ENCODE measurements at regions not wholly inside any gene's neighbourhood (a gene's known extent, or its start where the extent isn't known, plus 50 kb on each side); places are given as distances from the start of the nearest gene placed in this dataset.

- no peaks in the 10 kb centered on the region for H3K36me3 ChIP-seq (ENCODE audit: control insufficient read depth, insufficient read depth, low read length)
- no TSS peak for BruUV-seq (replicated peaks)
- ChIA-PET POLR2A (no interaction called here), CTCF (no interaction called here)
- H3K4me1 ChIP-seq (ENCODE audit: control insufficient read depth, insufficient read depth, low read length), result no peaks in the 10 kb centered on the region
- H3K9me3 ChIP-seq (ENCODE audit: control insufficient read depth, insufficient read depth, low read depth, low read length), result no peaks in the 10 kb centered on the region; the same call in 1 of the 2 replicates
- no peak overlapping the region; a peak in 1 of 4 replicates for H3K4me3 ChIP-seq (ENCODE audit: low read depth in 2 of 2, low read length in 2 of 2)
- no peak for TF ChIP-seq POLR2AphosphoS5 (IDR thresholded peaks at IDR 0.05; ENCODE audit: low read depth, low read length)
- TF ChIP-seq SIN3A (IDR thresholded peaks at IDR 0.05; ENCODE audit: borderline replicate concordance, insufficient read depth, low read depth, low read length), result no peak
- TF ChIP-seq CTCF (IDR thresholded peaks at IDR 0.05), result no peak
- no peak for TF ChIP-seq TCF7L2 (IDR thresholded peaks at IDR 0.05; ENCODE audit: low read depth, low read length)
- TF ChIP-seq REST (IDR thresholded peaks at IDR 0.05; ENCODE audit: insufficient read depth in 1 of 2, low read depth in 2 of 2, low read length in 1 of 2), result no peak
- ATAC-seq (no peak), DNase-seq (ENCODE audit: low read depth, low spot score) (no peak)
- no peaks in the 10 kb centered on the region for H3K27me3 ChIP-seq (ENCODE audit: control insufficient read depth, insufficient read depth, low read length)
- no peak overlapping the region for H3K27ac ChIP-seq (ENCODE audit: low read length)
- in situ Hi-C loops (cut with HindIII; ENCODE audit: low pct_unique_long_range_greater_than_20kb, low sequenced_read_pairs), result no loop called here
- intact Hi-C loops (cut with micrococcal nuclease; ENCODE audit: unreplicated experiment), result no loop called here
Observed at GRCh38 chr10:107914450-107915214, 750.1 kb upstream of the SORCS1 start.

- no peak for TF ChIP-seq CTCF (IDR thresholded peaks at IDR 0.05)
- ChIA-PET CTCF (no interaction called here), POLR2A (interaction anchor here (0.6 kb wide), 1 partner anchor 69 kb away, joined by 4 read pairs; no protein-coding TSS in a partner anchor)
- Histone ChIP-seq H3K4me3 (ENCODE audit: low read depth in 2 of 2, low read length in 2 of 2) (no peak overlapping the region), H3K27me3 (ENCODE audit: control insufficient read depth, insufficient read depth, low read length) (no peaks in the 10 kb centered on the region), H3K9me3 (ENCODE audit: control insufficient read depth, insufficient read depth, low read depth, low read length) (no peaks in the 10 kb centered on the region), H3K4me1 (ENCODE audit: control insufficient read depth, insufficient read depth, low read length) (no peaks in the 10 kb centered on the region), H3K27ac (ENCODE audit: low read length) (no peak overlapping the region), H3K36me3 (ENCODE audit: control insufficient read depth, insufficient read depth, low read length) (no peaks in the 10 kb centered on the region)
- BruUV-seq (replicated peaks), result no TSS peak
- intact Hi-C loops (cut with micrococcal nuclease; ENCODE audit: unreplicated experiment) (no loop called here), in situ Hi-C loops (cut with HindIII; ENCODE audit: low pct_unique_long_range_greater_than_20kb, low sequenced_read_pairs) (no loop called here)
- ATAC-seq (no peak), DNase-seq (ENCODE audit: low read depth, low spot score) (no peak)
Observed at GRCh38 chr10:107913317-107914294, 749.1 kb upstream of the SORCS1 start.

Data from Panc1 (cell line).